Right lobe of liver (tissue), 6 donors: ENCODE measurements at regions not wholly inside any gene's neighbourhood (a gene's known extent, or its start where the extent isn't known, plus 50 kb on each side); places are given as distances from the start of the nearest gene placed in this dataset.
"Not testable (repeated sequence)": the region's sequence is repeated elsewhere in the genome, so short reads cannot be mapped to it uniquely, and the experiment has no call there.

ENCODE experiments used
- ATAC-seq, 4 donors: fragments of 200-7000 bp; cut with Tn5 transposase; one replicate each; pipeline ENCODE4 v1.9.1; 2020; ENCODE audit warnings: mild to moderate bottlenecking in 4 of 4, moderate library complexity in 4 of 4
- DNase-seq, 3 donors: peaks; one replicate each; pipeline ENCODE4 v3.0.0-alpha.2; 2020
- H3K27ac ChIP-seq, 3 donors: fragments of 200-600 bp; one replicate each; pipeline ENCODE4 v1.8.0; 2022
- H3K27me3 ChIP-seq, 2 donors: fragments of 200-600 bp; one replicate each; pipeline ENCODE4 v1.8.0; 2022
- H3K36me3 ChIP-seq, 4 donors: fragments of 200-600 bp; sonication (generic) in 1 of 4; one replicate each; pipeline versions ENCODE4 v1.5.1 to v1.8.0; 2017 to 2022; ENCODE audit warnings: control low read depth in 1 of 4
- H3K4me1 ChIP-seq, 4 donors: fragments of 200-600 bp; sonication (generic) in 1 of 4; one replicate each; pipeline versions ENCODE4 v1.5.1 to v1.8.0; 2017 to 2022; ENCODE audit warnings: control low read depth in 1 of 4
- H3K4me3 ChIP-seq, 3 donors: fragments of 200-600 bp; one replicate each; pipeline ENCODE4 v1.8.0; 2022
- H3K9me3 ChIP-seq, 4 donors: fragments of 200-600 bp; sonication (generic) in 1 of 4; one replicate each; pipeline versions ENCODE4 v1.5.1 to v1.8.0; 2017 to 2022; ENCODE audit warnings: control low read depth in 1 of 4
- POLR2A ChIP-seq: fragments of 450-650 bp; IDR thresholded peaks from one replicate; pipeline ENCODE4 v1.6.1; 2017; ENCODE audit warnings: antibody characterized with exemption, mild to moderate bottlenecking
- WGBS: methylation state at CpG from one replicate; pipeline ENCODE4 v1.1.6; 2018; ENCODE audit warnings: low coverage, low lambda C conversion rate; ENCODE audit not compliant: insufficient coverage; ENCODE audit errors: missing lambda C conversion rate; 5-methylcytosine and 5-hydroxymethylcytosine counted together
- intact Hi-C, 2 donors: fragments of 100-400 bp; cut with DNase I; formaldehyde crosslinking; loops; one replicate each; pipeline versions ENCODE4 v1.11.2 to v1.14.1; 2022
- TF ChIP-seq, protein P1 (sequence below), 4 donors: fragments of 200-600 bp in 3 of 4; fragments of 450-650 bp in 1 of 4; IDR thresholded peaks; one replicate each; pipeline versions ENCODE4 v1.5.1 to v1.8.0; 2016 to 2022; ENCODE audit warnings: antibody characterized with exemption in 4 of 4, mild to moderate bottlenecking in 2 of 4
- donor health status: DM: no; HTN: yes; CAD: no.
- donor health status: DM: no; HTN: no; CAD: no.
- donor health status: DM: no; HTN: no; CAD: no.
- donor health status: DM: no; HTN: yes; CAD: no.
- donor health status: DM: no; HTN: yes; CAD: no.

DNA sequence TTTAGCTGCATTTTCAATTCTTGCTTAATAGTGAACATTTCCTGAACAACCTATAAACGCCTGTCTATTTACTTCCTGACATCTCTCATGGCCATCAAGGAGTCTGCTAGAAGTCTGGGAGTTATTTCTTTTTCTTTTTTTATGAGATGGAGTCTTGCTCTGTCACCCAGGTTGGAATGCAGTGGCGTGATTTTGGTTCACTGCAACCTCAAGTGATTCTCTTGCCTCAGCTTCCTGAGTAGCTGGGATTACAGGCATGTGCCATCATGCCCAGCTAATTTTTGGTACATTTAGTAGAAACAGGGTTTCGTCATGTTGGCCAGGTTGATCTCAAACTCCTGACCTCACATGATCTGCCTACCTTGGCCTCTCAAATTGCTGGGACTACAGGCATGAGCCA, 217.6 kb upstream of the USP9Y start:
- no peaks in the 10 kb centered on the region for H3K36me3 ChIP-seq
- no peaks in the 10 kb centered on the region for H3K9me3 ChIP-seq
- no peak overlapping the region for H3K27ac ChIP-seq
- intact Hi-C loops: no loop called here
- WGBS: no CpG with 5 or more reads among the region's 3 CpGs
- H3K4me3 ChIP-seq: no peak overlapping the region
- ATAC-seq (no peak), DNase-seq (no peak)
- TF ChIP-seq POLR2A: no peak
- TF ChIP-seq, protein P1, sequence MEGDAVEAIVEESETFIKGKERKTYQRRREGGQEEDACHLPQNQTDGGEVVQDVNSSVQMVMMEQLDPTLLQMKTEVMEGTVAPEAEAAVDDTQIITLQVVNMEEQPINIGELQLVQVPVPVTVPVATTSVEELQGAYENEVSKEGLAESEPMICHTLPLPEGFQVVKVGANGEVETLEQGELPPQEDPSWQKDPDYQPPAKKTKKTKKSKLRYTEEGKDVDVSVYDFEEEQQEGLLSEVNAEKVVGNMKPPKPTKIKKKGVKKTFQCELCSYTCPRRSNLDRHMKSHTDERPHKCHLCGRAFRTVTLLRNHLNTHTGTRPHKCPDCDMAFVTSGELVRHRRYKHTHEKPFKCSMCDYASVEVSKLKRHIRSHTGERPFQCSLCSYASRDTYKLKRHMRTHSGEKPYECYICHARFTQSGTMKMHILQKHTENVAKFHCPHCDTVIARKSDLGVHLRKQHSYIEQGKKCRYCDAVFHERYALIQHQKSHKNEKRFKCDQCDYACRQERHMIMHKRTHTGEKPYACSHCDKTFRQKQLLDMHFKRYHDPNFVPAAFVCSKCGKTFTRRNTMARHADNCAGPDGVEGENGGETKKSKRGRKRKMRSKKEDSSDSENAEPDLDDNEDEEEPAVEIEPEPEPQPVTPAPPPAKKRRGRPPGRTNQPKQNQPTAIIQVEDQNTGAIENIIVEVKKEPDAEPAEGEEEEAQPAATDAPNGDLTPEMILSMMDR (IDR thresholded peaks at IDR 0.05): no peak
- H3K27me3 ChIP-seq: no peaks in the 10 kb centered on the region
- no peaks in the 10 kb centered on the region for H3K4me1 ChIP-seq

DNA sequence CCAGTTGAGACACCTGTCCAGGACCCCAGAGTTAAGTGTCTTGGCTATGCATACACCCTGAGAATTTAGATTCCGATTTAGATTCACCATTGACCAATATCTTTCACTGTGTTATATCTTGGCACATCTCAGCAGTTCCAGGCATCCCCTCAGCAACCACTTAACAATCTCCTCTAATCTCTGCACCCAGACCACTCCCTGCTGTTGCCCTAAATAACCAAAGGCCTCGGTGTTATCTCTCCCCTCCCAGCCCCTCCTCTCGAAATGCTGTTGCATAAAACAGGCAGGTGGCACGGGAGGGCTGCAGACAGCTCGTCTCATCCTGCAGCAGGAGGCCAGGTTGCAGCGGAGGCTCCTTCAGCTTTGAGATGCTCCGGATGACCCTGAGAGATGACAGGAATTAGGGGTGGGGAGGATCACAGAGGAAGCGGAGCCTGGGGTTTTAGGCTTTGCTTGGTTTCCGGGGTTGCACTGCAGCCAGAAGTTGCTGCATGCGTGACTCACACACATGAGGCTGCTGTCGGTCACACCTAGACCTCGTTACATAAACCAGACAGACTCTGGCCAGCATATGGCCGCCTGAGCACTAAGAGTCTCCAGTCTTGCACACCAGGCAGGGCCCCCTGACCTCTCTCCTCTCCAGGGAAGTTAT, 210.3 kb upstream of the USP9Y start:
- H3K4me3 ChIP-seq: no peak overlapping the region
- no peaks in the 10 kb centered on the region for H3K36me3 ChIP-seq
- WGBS: no CpG with 5 or more reads among the region's 13 CpGs
- ATAC-seq (no peak), DNase-seq (no peak)
- TF ChIP-seq, protein P1 (IDR thresholded peaks at IDR 0.05): no peak
- no peak for TF ChIP-seq POLR2A
- H3K9me3 ChIP-seq: no peaks in the 10 kb centered on the region
- H3K27me3 ChIP-seq: no peaks in the 10 kb centered on the region
- no peak overlapping the region for H3K27ac ChIP-seq
- H3K4me1 ChIP-seq: no peaks in the 10 kb centered on the region
- intact Hi-C loops: no loop called here

DNA sequence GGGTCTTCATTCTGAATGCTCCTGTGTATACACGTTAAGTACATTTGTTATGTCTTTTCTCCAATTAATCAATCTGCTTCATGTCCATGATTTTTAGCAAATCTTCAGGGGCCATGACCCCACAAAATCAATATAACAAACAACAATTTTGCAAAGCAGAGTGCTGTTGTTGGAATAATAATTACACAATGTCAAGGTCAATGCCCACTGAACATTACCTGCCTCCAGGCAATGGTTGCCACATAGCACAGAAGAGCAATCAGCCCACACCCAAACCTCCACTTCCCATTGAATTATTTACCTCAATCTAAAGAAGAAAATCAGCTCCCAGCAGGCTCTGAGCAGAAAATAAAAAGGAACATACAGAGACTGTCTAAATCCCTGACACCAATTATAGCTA, 208.8 kb upstream of the USP9Y start:
- no CpG with 5 or more reads among the region's 1 CpG for WGBS
- intact Hi-C loops: no loop called here
- Histone ChIP-seq H3K36me3 (no peaks in the 10 kb centered on the region), H3K4me1 (no peaks in the 10 kb centered on the region), H3K9me3 (no peaks in the 10 kb centered on the region), H3K27ac (no peak overlapping the region), H3K4me3 (no peak overlapping the region), H3K27me3 (no peaks in the 10 kb centered on the region)
- TF ChIP-seq, protein P1 (IDR thresholded peaks at IDR 0.05): no peak
- no peak for TF ChIP-seq POLR2A
- ATAC-seq: peak in 1 of 4 donors; percentile 95
- DNase-seq: peak in 1 of 3 donors; percentile 42

DNA sequence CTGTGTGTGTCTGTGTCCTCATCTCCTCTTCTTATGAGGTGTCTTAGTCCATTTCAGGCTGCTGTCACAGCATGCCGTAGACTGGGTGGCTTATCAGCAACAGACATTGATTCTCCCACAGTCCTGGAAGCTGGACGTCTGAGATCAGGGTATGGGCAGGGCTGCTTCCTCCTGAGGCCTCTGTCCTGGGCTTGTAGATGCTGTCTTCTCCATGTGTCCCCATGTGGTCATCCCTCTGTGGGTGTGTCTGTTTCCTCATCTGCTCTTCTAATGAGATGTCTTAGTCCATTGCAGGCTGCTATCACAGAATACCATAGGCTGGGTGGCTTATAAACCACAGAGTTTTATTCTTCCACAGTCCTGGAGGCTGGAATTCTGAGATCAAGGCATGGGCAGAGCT, 205.0 kb upstream of the USP9Y start:
- no peak overlapping the region for H3K4me3 ChIP-seq
- DNase-seq: no peak
- H3K27ac ChIP-seq: no peak overlapping the region
- intact Hi-C loops: no loop called here
- TF ChIP-seq, protein P1 (IDR thresholded peaks at IDR 0.05): no peak
- TF ChIP-seq POLR2A: no peak
- WGBS: no CpG with 5 or more reads among the region's 2 CpGs
- H3K36me3 ChIP-seq: no peaks in the 10 kb centered on the region
- no peak for ATAC-seq
- no peaks in the 10 kb centered on the region for H3K9me3 ChIP-seq
- H3K4me1 ChIP-seq: no peaks in the 10 kb centered on the region
- H3K27me3 ChIP-seq: no peaks in the 10 kb centered on the region

DNA sequence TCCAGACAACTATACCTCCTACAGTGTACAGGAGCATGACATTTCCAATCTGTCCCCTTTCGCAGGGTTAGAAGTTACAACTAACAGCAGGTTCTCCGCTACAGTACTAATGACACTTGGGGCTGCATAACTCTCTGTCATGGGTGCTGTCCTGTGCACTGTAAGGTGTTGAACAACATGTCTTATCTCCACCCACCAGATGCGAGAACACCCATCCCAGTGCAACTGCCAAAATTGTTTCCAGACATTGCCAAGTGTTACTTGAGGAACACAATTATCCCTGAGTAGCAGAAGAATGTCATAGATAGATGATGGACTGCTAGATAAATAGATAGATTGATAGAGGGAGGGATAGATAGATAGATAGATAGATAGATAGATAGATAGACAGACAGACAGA, 200.9 kb upstream of the USP9Y start:
- Histone ChIP-seq H3K4me1 (no peaks in the 10 kb centered on the region), H3K27ac (no peak overlapping the region), H3K36me3 (no peaks in the 10 kb centered on the region), H3K9me3 (no peaks in the 10 kb centered on the region), H3K27me3 (no peaks in the 10 kb centered on the region), H3K4me3 (no peak overlapping the region)
- DNase-seq: no peak
- intact Hi-C loops: no loop called here
- no CpG with 5 or more reads among the region's 3 CpGs for WGBS
- TF ChIP-seq POLR2A: no peak
- TF ChIP-seq, protein P1 (IDR thresholded peaks at IDR 0.05): no peak
- no peak for ATAC-seq

DNA sequence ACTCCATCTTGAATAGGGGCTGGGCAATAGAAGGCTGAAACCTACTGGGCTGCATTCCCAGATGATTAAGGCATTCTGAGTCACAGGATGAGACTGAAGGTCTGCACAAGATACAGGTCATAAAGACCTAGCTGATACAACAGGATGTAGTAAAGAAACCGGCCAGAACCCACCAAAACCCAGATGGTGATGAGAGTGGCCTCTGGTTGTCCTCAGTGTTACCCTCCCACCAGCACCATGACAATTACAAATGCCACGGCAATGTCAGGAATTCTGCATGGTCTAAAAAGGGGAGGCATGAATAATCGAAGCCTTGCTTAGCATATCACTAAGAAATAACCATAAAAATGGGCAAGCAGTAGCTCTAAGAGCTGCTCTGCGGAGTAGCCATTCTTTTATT, 197.0 kb upstream of the USP9Y start:
- H3K36me3 ChIP-seq, DNase-seq, ATAC-seq, H3K27ac ChIP-seq, H3K9me3 ChIP-seq, intact Hi-C loops, H3K27me3 ChIP-seq, H3K4me1 ChIP-seq, H3K4me3 ChIP-seq: not testable (repeated sequence)
- no CpG with 5 or more reads among the region's 4 CpGs for WGBS
